Right lobe of liver (tissue), 6 donors: ENCODE measurements at regions not wholly inside any gene's neighbourhood (a gene's known extent, or its start where the extent isn't known, plus 50 kb on each side); places are given as distances from the start of the nearest gene placed in this dataset.

Source experiments
- ATAC-seq, 4 donors: fragments of 200-7000 bp; cut with Tn5 transposase; one replicate each; pipeline ENCODE4 v1.9.1; 2020; ENCODE audit warnings: mild to moderate bottlenecking in 4 of 4, moderate library complexity in 4 of 4
- DNase-seq, 3 donors: peaks; one replicate each; pipeline ENCODE4 v3.0.0-alpha.2; 2020
- H3K27ac ChIP-seq, 3 donors: fragments of 200-600 bp; one replicate each; pipeline ENCODE4 v1.8.0; 2022
- H3K27me3 ChIP-seq, 2 donors: fragments of 200-600 bp; one replicate each; pipeline ENCODE4 v1.8.0; 2022
- H3K36me3 ChIP-seq, 4 donors: fragments of 200-600 bp; sonication (generic) in 1 of 4; one replicate each; pipeline versions ENCODE4 v1.5.1 to v1.8.0; 2017 to 2022; ENCODE audit warnings: control low read depth in 1 of 4
- H3K4me1 ChIP-seq, 4 donors: fragments of 200-600 bp; sonication (generic) in 1 of 4; one replicate each; pipeline versions ENCODE4 v1.5.1 to v1.8.0; 2017 to 2022; ENCODE audit warnings: control low read depth in 1 of 4
- H3K4me3 ChIP-seq, 3 donors: fragments of 200-600 bp; one replicate each; pipeline ENCODE4 v1.8.0; 2022
- H3K9me3 ChIP-seq, 4 donors: fragments of 200-600 bp; sonication (generic) in 1 of 4; one replicate each; pipeline versions ENCODE4 v1.5.1 to v1.8.0; 2017 to 2022; ENCODE audit warnings: control low read depth in 1 of 4
- POLR2A ChIP-seq: fragments of 450-650 bp; IDR thresholded peaks from one replicate; pipeline ENCODE4 v1.6.1; 2017; ENCODE audit warnings: antibody characterized with exemption, mild to moderate bottlenecking
- WGBS: methylation state at CpG from one replicate; pipeline ENCODE4 v1.1.6; 2018; ENCODE audit warnings: low coverage, low lambda C conversion rate; ENCODE audit not compliant: insufficient coverage; ENCODE audit errors: missing lambda C conversion rate; 5-methylcytosine and 5-hydroxymethylcytosine counted together
- intact Hi-C, 2 donors: fragments of 100-400 bp; cut with DNase I; formaldehyde crosslinking; loops; one replicate each; pipeline versions ENCODE4 v1.11.2 to v1.14.1; 2022
- TF ChIP-seq, protein P1 (sequence below), 4 donors: fragments of 200-600 bp in 3 of 4; fragments of 450-650 bp in 1 of 4; IDR thresholded peaks; one replicate each; pipeline versions ENCODE4 v1.5.1 to v1.8.0; 2016 to 2022; ENCODE audit warnings: antibody characterized with exemption in 4 of 4, mild to moderate bottlenecking in 2 of 4
- donor health status: DM: no; HTN: yes; CAD: no.
- donor health status: DM: no; HTN: no; CAD: no.
- donor health status: DM: no; HTN: no; CAD: no.
- donor health status: DM: no; HTN: yes; CAD: no.
- donor health status: DM: no; HTN: yes; CAD: no.

DNA sequence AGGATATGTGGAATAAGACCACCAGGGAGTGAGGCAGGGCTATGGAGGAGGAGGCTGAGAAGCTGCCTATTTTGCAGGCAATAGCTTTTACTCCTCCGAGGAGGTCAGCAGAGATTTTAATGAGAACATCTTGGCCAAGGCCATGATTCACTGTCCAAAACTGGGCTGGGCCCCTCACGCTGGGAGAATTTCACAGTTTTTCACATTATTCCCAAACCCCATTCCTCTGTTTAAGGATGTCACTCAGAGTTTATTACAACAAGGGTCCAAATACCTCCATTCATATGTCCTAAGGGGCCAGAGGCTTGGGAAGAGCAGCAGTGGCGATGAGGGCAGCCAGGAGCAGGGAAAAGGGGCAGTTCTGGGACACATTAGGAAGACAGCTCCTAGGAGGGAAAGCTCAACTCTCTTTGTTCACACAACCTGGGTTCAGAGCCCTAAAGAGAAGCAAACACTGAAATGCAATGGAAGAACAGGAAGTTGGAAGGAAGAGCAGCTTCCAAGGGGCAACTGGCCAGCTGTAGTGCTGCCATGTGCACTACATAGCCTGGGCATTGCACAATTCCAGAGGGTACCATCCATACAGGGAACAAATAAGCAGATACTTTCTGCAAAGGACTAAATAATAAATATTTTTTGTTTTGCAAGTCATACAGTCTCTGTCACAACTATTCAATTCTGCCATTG lies 283.2 kb downstream of the NUAK1 start:
- Histone ChIP-seq H3K4me1 (peaks cover 0 to 5% (median 0%) of the 10 kb centered on the region in 4 donors), H3K27ac (no peak overlapping the region), H3K36me3 (no peaks in the 10 kb centered on the region), H3K9me3 (no peaks in the 10 kb centered on the region), H3K27me3 (no peaks in the 10 kb centered on the region), H3K4me3 (no peak overlapping the region)
- intact Hi-C loops, result no loop called here
- WGBS, result 77% methylated on average over 3 of the region's 3 CpGs
- TF ChIP-seq POLR2A, result no peak
- TF ChIP-seq, protein P1, sequence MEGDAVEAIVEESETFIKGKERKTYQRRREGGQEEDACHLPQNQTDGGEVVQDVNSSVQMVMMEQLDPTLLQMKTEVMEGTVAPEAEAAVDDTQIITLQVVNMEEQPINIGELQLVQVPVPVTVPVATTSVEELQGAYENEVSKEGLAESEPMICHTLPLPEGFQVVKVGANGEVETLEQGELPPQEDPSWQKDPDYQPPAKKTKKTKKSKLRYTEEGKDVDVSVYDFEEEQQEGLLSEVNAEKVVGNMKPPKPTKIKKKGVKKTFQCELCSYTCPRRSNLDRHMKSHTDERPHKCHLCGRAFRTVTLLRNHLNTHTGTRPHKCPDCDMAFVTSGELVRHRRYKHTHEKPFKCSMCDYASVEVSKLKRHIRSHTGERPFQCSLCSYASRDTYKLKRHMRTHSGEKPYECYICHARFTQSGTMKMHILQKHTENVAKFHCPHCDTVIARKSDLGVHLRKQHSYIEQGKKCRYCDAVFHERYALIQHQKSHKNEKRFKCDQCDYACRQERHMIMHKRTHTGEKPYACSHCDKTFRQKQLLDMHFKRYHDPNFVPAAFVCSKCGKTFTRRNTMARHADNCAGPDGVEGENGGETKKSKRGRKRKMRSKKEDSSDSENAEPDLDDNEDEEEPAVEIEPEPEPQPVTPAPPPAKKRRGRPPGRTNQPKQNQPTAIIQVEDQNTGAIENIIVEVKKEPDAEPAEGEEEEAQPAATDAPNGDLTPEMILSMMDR (IDR thresholded peaks at IDR 0.05), result no peak
- ATAC-seq (peak; percentile 16 to 79 (median 60)), DNase-seq (peak in 1 of 3 donors; percentile 34)

DNA sequence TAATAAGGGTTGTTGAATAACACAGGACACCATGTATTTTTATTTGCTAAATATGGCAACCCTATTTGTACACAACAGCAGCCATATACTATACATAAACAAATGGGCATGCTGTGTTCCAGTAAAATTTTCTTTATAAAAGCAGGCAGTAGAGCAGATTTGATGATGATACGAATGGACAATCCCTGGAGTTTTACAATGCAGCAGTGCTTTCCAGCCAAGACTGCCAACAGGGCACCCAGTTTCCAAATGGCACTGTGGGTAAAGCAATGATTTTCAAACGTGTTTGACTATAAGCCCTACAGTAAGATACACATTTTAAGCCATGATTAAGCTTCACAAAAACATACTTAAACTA lies 282.7 kb downstream of the NUAK1 start:
- Histone ChIP-seq H3K4me1 (peaks cover 0 to 5% (median 0%) of the 10 kb centered on the region in 4 donors), H3K27me3 (no peaks in the 10 kb centered on the region), H3K9me3 (no peaks in the 10 kb centered on the region), H3K27ac (no peak overlapping the region), H3K4me3 (no peak overlapping the region), H3K36me3 (no peaks in the 10 kb centered on the region)
- WGBS, result 53% methylated on average over 2 of the region's 2 CpGs
- DNase-seq (no peak), ATAC-seq (no peak)
- intact Hi-C loops, result no loop called here
- TF ChIP-seq, protein P1 (IDR thresholded peaks at IDR 0.05), result no peak
- TF ChIP-seq POLR2A, result no peak

DNA sequence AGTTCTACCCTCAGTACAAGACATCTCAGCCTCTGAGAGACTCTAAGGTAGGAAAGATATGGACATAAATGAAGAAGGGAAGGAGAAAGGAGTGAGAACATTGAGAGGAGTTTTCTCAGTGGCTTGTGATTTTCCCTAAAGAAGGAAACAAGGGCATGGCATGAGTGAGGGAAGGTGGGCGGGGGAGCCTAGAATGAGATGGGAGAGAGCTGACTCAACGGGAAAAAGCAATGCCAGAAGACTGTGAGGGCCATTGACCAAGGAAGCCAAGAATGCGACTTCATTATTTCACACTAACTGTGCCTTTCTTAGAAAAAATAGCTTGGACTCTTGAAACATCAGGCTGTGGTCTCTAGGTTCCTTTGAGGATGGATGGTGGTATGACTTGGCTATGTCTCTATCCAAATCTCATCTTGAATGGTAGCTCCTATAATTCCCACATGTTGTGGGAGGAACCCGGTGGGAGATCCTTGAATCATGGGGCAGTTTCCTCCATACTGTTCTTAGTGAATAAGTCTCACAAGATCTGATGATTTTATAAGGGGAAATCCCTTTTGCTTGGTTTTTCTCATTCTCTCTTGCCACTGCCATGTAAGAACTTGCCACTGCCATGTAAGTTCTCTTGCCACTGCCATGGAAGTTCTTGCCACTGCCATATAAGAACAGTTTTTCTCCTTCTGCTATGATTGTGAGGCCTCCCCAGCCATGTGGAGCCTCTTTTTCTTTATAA lies 279.6 kb downstream of the NUAK1 start:
- intact Hi-C loops, result no loop called here
- ATAC-seq, result no peak
- no peak for TF ChIP-seq POLR2A
- TF ChIP-seq, protein P1 (IDR thresholded peaks at IDR 0.05), result no peak

DNA sequence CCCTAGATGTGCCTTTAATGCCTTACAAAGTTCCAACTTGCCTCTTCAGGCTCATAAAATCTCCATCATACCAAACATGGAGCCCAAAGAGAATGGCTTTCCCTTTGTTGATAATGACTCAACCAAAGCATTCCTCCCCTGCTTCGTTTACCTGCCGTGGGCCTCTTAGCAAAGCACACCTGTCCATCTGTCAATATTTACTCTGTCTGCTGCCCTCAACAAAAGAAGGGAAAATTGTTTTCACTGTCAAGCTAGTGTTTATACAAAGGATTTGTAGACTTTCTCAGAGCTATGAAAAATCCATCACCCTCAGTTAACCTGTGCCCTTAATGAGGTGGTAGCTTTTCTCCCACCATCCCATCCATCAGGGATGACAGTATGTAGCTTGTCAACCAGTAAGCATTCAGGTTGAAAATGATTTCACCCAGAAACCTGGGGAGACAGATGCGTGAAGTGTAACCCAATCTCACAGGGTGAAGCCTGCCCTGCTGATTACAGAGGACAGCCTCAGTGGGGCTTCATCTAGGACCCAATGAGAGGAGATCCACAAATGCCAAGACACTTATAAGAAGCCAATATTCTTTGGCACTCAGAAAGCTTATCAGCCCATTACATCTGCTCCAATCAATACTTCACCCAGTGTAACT lies 278.1 kb downstream of the NUAK1 start:
- ATAC-seq, result no peak
- intact Hi-C loops, result no loop called here
- no peak for TF ChIP-seq POLR2A
- TF ChIP-seq, protein P1 (IDR thresholded peaks at IDR 0.05), result no peak
- H3K27ac ChIP-seq, result no peak overlapping the region
- H3K9me3 ChIP-seq, result no peaks in the 10 kb centered on the region
- H3K4me1 ChIP-seq, result peaks cover 0 to 1% (median 0%) of the 10 kb centered on the region in 4 donors
- no peak overlapping the region for H3K4me3 ChIP-seq
- DNase-seq, result no peak
- 36% methylated on average over 3 of the region's 3 CpGs for WGBS
- H3K27me3 ChIP-seq, result no peaks in the 10 kb centered on the region
- no peaks in the 10 kb centered on the region for H3K36me3 ChIP-seq

More for the DNA sequence above, 279.6 kb downstream of the NUAK1 start:
- Histone ChIP-seq H3K27ac (no peak overlapping the region), H3K27me3 (no peaks in the 10 kb centered on the region), H3K36me3 (no peaks in the 10 kb centered on the region), H3K4me1 (peaks cover 0 to 5% (median 0%) of the 10 kb centered on the region in 4 donors), H3K9me3 (no peaks in the 10 kb centered on the region), H3K4me3 (no peak overlapping the region)
- 59% methylated on average over 4 of the region's 4 CpGs for WGBS
- DNase-seq, result no peak
